HG03280 (cell line): ENCODE measurements at regions not wholly inside any gene's neighbourhood (a gene's known extent, or its start where the extent isn't known, plus 50 kb on each side); places are given as distances from the start of the nearest gene placed in this dataset.
"Not testable (repeated sequence)": the region's sequence is repeated elsewhere in the genome, so short reads cannot be mapped to it uniquely, and the experiment has no call there.

Experiments
- ATAC-seq: cut with Tn5 transposase; IDR thresholded peaks from one replicate; pipeline ENCODE4 v1.9.1; 2021; ENCODE audit warnings: mild to moderate bottlenecking, moderate library complexity; ENCODE audit not compliant: unreplicated experiment

DNA sequence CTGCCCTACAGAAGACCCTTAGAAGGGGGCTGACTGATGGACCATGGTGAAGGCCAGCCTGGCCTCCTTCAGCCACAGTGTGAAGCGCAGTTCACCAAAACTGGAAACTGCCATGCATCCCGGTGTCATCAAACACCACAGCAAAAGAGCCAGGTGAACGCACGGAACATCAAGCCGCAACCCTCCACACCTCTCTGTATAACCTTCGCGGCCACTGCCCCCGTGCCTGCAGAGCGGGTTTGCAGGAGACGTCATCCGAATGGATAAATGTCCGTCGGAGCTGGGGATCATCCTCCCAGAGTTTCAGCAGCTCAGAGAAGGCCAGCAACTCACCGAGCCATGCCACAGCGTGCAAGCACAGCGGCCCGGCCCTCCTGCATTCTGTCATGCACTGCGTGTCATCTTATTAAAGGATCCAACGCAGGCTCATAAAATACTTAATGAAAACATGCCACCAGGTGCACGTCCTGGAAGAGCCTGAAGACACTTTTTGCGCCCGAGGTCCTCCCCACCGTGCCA, 309.9 kb downstream of the BRD1 start:
- ATAC-seq = no peak

DNA sequence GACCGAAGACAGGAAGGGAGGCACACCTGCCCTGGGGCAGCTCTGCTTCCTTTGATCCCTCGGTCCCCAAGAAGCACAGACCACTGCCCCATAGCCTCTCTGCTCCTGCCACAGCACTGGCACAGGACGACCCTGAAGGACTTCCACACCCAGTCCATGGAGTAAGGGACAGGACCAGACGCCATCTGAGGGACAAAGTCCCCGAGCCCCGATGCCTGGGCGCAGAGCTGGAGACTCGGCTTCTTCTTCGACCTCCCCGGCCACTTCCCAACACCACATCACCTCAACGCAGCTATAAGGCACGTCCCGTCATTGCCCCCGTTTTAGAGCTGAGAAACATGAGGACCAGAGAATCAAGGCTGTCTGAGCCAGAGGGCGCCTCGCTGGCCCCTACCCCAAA, 310.5 kb downstream of the BRD1 start:
- no peak for ATAC-seq

DNA sequence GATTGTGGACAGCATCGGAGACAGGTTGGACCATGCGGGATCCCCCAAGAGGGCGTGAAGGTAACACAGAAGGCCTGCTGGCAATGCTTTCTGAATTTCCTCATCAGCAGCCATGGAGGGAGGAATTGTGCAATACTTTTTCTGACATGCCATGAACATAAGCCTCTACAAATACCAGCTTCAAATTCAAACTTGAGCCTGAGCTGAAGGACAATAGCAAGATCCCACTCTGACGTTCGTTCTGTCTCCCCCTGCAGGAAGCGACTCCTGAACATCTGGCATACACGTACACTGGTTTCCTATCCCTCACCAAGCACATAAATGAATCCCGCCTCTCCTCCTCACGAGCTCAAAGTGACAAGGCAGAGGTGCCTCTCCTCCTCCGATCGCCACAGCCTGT, 312.2 kb downstream of the BRD1 start:
- no peak for ATAC-seq

DNA sequence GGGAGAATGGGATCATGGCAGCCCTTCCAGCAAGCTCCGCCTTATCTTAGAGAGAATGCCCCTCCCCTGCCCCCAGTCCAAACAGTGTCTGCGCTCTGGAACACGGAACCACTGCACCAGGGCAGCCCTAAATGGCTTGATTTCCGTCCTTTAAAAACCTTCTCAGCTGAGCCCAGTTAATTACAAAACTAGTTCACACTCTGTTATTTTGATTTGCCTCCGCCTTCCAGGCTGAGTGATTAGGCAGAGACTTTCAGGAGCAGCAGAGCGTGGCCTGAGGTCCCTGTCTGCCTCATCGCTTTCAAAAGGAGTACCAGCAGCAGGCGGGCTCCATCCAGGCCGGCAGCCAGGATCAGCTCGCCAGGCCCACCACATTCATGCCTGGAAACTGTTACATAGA, 313.0 kb downstream of the BRD1 start:
- no peak for ATAC-seq

DNA sequence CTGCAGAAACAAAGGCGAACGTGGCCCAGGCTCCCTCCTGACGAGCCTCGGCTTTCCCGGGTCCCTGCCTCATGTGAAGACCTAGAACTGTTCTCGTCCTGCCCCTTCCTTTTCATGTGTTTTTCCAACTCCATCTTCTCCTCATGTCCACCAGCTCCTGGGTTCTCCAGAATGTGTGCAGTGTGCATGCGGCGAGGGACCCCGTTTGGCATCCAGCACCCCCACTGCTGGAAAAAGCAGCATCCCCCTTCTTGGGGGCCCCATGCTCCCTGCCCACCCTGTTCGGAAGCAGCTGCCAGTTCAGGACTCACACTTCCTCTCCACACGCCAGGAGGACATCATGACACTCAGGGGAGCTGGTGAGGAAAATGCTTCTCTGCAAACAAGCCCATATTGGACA, 313.5 kb downstream of the BRD1 start:
- no peak for ATAC-seq

DNA sequence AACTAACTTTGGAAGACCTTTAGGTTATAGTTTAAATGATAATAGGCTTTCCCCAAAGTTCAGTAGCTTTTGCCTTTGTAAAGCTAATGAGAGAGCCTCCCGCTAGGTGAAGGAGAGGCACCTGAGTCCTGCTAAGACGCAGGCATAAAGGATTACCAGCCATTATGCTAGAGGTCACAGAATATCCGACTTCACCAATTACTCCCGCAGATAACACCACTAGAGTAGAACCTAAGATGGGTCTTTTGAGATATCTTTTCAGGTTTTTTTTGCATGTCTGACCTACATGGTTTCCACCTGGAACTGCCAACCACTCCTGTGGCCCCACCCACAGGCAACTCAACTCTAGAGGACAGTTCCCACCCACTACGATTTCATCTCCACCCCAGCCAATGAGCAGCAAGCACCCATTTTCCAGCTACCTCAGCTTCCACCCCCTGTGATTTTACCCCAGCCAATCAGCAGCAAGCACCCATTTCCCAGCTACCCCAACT, 314.3 kb downstream of the BRD1 start:
- no peak for ATAC-seq

DNA sequence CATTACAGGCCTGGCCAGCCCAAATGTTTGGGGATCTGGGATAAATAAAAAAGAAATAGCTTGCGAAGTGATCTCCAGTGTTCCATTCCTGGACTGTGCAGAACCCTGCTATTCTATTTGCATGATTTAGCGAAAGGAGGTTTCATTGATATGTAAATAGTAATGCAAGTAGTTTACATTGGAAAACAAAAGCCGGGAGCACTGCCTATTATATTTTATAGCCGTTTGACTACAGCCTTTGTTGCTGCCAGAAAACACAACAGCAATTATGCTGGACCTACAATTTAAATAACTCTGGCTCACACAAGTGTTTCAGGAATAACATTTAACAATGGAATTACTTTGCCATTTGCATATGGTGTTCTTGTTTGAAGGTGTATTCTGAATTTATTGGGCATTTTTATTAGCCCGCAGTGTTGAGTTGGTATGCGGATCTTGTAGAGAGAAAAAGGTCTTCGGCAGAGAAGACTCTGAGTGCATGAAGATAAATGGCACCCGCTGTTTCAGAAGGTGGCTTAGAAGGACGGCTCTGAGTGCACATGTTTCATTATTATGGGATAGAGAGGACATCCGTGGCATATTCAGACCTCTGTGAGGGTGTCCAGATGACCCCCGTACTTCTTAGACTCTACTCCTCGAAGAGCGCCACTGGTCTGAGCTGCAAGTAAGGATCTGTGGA, 315.0 kb downstream of the BRD1 start:
- no peak for ATAC-seq

DNA sequence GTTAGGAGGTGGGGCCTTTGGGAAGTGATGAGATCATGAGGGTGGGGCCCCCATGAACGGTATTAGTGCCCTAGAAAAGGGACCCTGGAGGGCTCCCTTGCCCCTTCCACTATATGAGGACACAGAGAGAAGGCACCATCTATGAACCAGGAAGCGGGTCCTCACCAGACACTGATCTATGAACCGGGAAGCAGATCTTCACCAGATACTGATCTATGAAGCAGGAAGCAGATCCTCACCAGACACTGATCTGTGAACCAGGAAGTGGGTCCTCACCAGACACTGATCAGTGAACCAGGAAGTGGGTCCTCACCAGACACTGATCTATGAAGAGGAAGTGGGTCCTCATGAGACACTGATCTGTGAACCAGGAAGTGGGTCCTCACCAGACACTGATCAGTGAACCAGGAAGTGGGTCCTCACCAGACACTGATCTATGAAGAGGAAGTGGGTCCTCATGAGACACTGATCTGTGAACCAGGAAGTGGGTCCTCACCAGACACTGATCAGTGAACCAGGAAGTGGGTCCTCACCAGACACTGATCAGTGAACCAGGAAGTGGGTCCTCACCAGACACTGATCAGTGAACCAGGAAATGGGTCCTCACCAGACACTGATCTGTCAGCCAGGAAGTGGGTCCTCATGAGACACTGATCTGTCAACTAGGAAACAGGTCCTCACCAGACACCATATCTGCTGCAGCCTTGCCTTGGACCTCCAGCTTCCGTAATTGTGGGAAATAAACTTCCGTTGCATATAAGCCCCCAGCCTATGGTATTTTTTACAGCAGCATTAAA, 316.1 kb downstream of the BRD1 start:
- ATAC-seq = not testable (repeated sequence)

DNA sequence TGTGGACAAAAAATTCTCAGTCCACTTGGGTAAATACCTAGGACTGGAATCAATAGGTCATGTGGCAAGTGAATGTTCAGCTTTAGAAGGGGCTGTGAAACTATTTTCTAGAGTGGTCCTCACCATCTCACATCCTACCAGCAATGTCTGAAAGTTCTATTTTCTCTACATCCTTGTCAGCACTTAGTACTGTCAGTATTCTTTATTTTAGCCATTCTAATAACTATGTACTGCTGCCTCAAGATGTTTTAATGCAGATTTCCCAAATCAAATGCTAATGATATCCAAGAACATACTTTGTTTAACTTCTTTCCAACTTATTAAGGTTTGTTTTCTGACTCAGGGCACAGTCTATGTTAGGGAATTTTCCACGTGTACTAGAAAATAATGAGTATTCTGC, 317.0 kb downstream of the BRD1 start:
- no peak for ATAC-seq

DNA sequence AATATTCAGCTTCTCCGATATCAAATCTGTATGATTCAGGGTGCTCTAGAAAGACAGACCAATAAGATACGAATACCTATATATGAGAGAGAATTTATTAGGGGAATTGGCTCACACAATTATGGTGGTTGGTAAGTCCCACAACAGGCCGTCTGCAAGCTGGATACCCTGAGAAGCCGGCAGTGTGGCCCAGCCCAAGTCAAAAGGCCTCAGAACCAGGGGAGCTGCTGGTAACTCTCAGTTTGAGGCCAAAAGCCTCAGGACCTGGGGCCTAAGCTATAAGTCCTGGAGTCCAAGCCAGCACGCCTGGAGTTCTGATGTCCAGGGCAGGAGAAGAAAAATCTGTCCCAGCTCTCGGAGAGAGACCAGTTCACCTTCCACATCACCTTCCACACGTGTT, 318.7 kb downstream of the BRD1 start:
- no peak for ATAC-seq

DNA sequence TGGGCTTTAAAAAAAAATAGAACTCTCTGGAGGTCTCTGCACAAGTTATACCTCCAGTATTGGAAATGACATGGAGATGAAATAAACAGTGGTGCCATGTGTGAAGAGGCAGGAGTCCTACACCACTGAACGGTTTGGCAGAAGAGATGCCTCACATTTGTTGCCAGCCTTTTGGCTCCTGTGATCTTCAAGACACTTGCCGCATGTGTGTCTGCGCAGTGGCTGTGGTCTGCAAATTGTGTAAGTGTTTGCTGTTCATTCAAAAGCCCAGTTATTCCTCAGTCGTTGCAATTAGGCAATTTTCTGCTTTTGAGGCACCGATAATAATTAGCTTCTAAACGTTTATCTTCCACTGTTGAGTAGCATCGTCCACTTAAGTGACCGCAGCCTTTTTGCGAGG, 319.1 kb downstream of the BRD1 start:
- no peak for ATAC-seq

DNA sequence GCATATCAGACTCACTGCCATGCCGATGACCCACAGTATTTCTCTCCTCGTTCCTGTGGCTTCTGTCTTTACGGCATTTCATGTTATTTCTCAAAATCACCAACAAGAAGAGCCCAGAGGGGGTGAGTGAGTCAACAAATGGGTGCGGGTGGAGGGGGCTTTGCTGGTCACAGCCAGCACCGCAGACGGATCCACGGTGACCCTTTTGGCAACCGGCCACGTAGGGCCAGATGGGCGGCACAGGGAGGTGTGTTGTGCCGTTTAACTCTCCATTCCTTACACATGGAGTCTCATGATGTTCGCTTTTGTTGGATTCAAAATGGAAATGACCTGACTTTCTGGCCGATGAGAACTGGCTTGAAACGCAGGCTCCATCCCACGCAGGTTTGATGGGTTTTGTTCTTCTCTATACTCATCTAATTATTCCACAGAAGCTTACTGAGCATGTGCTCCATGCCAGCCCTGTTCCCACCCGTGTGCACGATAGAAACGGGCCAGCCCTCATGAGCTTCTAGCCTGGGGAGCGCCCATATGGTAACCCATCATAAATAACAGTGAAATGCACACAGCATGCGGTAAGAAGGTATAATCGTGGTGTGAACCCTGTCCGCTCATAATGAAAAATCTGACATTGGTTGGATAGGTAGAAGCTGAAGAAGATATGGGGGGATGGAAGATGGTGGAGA, 319.9 kb downstream of the BRD1 start:
- no peak for ATAC-seq

DNA sequence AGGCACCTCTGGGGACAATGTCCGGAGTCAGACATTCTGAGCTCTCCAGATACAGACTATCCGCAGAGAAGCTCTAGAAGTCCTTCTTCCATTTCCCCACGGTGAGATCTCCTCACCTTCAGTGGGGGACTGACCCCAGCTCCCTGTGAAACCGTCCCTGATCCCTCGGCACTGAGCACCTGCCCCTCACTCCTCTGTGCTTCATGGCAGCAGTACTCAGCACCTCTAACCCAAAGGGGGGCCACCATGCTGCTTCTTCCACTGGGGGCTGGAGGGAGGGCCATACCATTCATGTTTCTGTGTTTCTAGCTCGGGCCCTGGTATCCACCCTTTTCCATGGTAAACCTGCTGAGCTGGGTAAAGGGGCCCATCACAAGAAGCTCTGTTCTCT, 321.7 kb downstream of the BRD1 start:
- ATAC-seq = no peak

DNA sequence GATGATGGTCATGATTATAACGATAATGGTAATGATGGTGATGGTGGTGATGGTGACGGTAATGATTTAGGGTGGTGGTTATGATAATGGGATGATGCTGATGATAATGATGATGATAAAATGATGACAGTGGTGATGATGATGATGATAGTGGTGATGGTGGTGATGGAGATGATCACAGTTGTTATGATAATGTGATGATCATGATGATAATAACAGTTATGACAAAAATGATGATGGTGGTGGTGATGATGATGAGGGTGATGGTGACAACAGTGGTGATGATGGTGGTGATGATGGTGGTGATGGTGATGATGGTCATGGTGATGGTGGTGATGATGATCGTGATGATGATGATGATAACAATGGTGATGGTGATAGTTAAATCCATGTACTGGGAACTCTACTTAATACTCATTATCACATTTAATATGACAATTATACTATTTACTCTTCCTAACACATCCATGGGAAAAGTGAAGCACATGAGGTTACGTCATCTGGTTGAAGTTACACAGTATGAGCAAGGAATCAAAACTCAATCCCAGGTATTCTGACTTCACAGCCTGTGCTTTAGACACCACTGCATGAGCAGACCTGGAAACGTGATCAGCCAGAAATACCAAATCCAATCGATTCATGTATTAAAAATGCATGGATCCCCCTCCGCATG, 322.2 kb downstream of the BRD1 start:
- no peak for ATAC-seq

DNA sequence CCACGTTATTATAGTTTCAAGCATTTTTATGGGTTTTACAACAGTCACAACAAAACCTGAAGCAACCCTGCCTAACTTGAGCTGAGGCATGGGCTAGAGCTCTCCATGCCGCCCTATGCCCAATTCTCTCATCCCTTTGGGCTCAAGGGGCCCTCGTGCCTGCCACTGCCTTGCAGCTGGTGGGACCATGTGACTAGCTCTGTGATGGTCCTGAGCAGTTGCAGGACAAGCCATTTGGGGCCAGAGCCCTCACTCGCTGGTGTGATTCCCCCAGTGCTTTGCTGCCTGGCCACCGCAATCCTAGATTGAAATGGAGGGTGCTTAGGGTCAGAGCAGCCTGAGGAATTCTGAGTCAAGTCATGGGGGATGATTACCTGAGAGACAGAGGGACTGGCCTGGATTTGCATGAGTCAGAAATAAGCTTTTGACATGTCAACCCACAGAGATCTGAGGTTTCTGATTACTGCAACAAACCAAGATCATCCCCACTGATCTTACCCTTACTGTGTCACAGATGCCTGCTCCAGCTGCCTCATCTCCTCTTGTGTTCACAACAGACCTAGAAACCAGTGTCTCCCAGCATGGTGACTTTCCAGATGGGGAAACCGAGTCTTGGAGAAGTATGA, 323.7 kb downstream of the BRD1 start:
- no peak for ATAC-seq

DNA sequence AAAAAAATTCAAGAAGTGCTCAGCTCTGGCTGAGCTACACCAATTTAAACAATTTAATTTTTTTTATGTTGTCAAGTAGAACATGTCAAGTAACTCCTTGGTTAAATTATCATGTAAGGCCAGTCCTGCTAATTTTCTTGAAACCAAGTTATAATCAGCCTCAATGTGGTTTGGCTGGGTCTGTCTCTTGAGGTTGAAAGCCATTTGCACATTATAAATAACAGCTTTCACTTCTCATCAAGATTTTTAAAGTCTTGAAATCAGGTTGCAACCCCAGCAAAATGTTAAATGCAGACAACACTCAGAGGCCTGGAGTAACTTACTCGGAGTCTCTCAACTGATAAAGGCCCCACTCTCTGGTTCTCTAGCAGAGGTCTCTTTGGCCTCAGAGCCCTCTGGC, 324.4 kb downstream of the BRD1 start:
- no peak for ATAC-seq

DNA sequence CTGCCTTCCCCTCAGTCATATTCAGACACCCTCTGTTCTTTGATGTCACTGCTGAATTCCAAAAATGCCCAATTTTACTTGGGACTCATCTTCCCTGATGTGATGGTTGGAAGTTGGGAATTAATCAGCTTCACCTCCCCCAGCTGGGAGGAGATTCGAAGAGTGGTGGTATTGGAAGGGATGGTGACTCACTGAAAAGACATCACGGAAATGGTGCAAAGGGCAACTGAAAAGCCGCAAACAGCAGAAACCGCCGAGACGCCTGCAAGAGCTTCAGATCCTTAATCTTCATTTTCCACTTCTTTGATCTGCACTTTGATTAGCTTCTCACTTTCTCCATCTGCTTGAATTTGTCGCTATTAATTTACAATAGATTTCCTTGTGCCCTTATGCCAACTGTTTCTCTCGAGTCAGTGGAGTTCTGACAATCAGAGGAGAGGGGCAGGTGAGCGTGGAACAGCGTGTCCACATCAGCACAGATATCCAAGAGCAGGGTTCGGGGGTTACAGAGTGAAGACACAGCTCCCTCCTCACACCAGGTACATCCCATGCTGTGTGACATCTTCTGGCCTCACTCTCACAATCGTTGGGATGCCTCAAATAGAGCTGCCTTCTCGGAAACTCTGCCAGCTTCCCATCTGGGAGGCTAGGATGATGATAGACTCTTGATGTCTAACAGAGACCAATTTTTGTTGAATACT, 325.4 kb downstream of the BRD1 start:
- ATAC-seq = no peak

DNA sequence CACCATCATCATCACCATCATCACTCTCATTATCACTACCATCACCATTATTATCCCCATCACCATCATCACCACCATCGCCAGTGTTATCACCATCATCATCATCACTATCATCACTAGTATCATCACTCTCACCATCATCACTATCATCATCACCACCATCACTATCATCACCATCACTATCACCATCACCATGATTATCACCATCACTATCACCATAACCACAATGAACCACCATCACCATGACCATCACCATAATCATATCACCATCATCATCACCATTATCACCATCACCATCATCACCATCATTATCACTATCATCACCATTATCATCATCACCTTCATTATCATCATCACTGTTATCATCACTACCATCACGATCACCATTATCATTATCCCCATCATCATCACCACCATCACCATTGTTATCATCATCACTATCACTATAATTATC, 326.7 kb downstream of the BRD1 start:
- no peak for ATAC-seq

DNA sequence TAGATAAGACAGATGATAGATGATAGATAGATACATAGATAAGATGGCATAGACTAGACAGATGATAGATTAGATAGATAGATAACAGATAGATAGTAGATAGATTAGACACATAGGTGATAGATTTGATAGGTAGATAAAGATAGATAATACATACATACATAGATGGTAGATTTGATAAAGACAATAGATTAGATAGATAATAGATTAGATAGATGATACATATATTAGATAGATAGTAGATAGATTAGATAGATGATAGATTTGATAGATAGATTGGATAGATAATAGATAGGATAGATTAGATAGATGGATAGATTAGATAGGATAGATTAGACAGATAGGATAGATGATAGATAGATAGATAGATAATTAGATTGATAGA, 327.6 kb downstream of the BRD1 start:
- ATAC-seq = no peak
